HG03565 (cell line): ENCODE measurements at regions not wholly inside any gene's neighbourhood (a gene's known extent, or its start where the extent isn't known, plus 50 kb on each side); places are given as distances from the start of the nearest gene placed in this dataset.
"Not testable (repeated sequence)": the region's sequence is repeated elsewhere in the genome, so short reads cannot be mapped to it uniquely, and the experiment has no call there.

ENCODE experiments used
- ATAC-seq: cut with Tn5 transposase; IDR thresholded peaks from one replicate; pipeline ENCODE4 v1.9.1; 2021; ENCODE audit warnings: mild to moderate bottlenecking, moderate library complexity; ENCODE audit not compliant: unreplicated experiment

GRCh38 chr3:176651622-176652021 lies 545.7 kb downstream of the TBL1XR1 start:
- no peak for ATAC-seq

GRCh38 chr3:176650478-176650877 lies 546.8 kb downstream of the TBL1XR1 start:
- no peak for ATAC-seq

GRCh38 chr3:176647987-176648386 lies 549.3 kb downstream of the TBL1XR1 start:
- no peak for ATAC-seq

- ATAC-seq = no peak
Observed at GRCh38 chr3:176633511-176633910, 563.8 kb downstream of the TBL1XR1 start.

GRCh38 chr3:176632925-176633324 lies 564.4 kb downstream of the TBL1XR1 start:
- ATAC-seq = no peak

- ATAC-seq = no peak
Observed at GRCh38 chr3:176631165-176631564, 566.1 kb downstream of the TBL1XR1 start.

GRCh38 chr3:176628101-176628639 lies 569.1 kb downstream of the TBL1XR1 start:
- ATAC-seq = no peak

GRCh38 chr3:176623468-176624150 lies 573.7 kb downstream of the TBL1XR1 start:
- no peak for ATAC-seq

- no peak for ATAC-seq
Observed at GRCh38 chr3:176619833-176620232, 577.4 kb downstream of the TBL1XR1 start.

GRCh38 chr3:176615826-176616225 lies 581.5 kb downstream of the TBL1XR1 start:
- no peak for ATAC-seq

GRCh38 chr3:176611703-176612102 lies 585.6 kb downstream of the TBL1XR1 start:
- no peak for ATAC-seq

GRCh38 chr3:176609361-176609760 lies 587.9 kb downstream of the TBL1XR1 start:
- no peak for ATAC-seq

GRCh38 chr3:176605553-176605952 lies 591.7 kb downstream of the TBL1XR1 start:
- ATAC-seq = not testable (repeated sequence)

- ATAC-seq = no peak
Observed at GRCh38 chr3:176595307-176595706, 602.0 kb downstream of the TBL1XR1 start.

- no peak for ATAC-seq
Observed at GRCh38 chr3:176590722-176591121, 606.6 kb downstream of the TBL1XR1 start.

- ATAC-seq = no peak
Observed at GRCh38 chr3:176587089-176587488, 610.2 kb downstream of the TBL1XR1 start.

GRCh38 chr3:176584413-176585176 lies 612.7 kb downstream of the TBL1XR1 start:
- no peak for ATAC-seq

- no peak for ATAC-seq
Observed at GRCh38 chr3:176583956-176584355, 613.3 kb downstream of the TBL1XR1 start.

- no peak for ATAC-seq
Observed at GRCh38 chr3:176581589-176581988, 615.7 kb downstream of the TBL1XR1 start.

GRCh38 chr3:176579711-176580185 lies 617.5 kb downstream of the TBL1XR1 start:
- ATAC-seq = no peak

GRCh38 chr3:176578316-176578715 lies 619.0 kb downstream of the TBL1XR1 start:
- no peak for ATAC-seq

- ATAC-seq = no peak
Observed at GRCh38 chr3:176577447-176577846, 619.8 kb downstream of the TBL1XR1 start.
